B cell (primary cell): ENCODE measurements at regions not wholly inside any gene's neighbourhood (a gene's known extent, or its start where the extent isn't known, plus 50 kb on each side); places are given as distances from the start of the nearest gene placed in this dataset.

Experiments used
- ATAC-seq: fragments of 200-7000 bp; cut with Tn5 transposase; one replicate; pipeline ENCODE4 v1.10.0; 2021; ENCODE audit warnings: low read depth, mild to moderate bottlenecking, moderate number of reproducible peaks, moderate library complexity
- CTCF ChIA-PET: fragments of 350-600 bp; sonication (Branson Sonifier 250); formaldehyde crosslinking; loops from one replicate; lab custom pipeline; 2021; ENCODE audit warnings: antibody characterized with exemption, inconsistent platforms; lab: Charles Lee
- POLR2A ChIA-PET: fragments of 350-600 bp; sonication (Branson Sonifier 250); formaldehyde crosslinking; loops from one replicate; lab custom pipeline; 2021; ENCODE audit warnings: antibody characterized with exemption; lab: Charles Lee
- DNase-seq: peaks from one replicate; pipeline ENCODE4 v3.0.0; 2013
- H2AFZ ChIP-seq: 2 replicates; pipeline ENCODE4 v1.6.1; 2012; ENCODE audit warnings: mild to moderate bottlenecking, low read depth, low read length; ENCODE audit not compliant: insufficient read depth, poor library complexity, severe bottlenecking
- H3K27ac ChIP-seq, 2 donors: 1 replicate in 1 of 2; 2 replicates in 1 of 2; pipeline ENCODE4 v1.5.1; 2012 to 2013; ENCODE audit warnings: low read length in 2 of 2, mild to moderate bottlenecking in 2 of 2, moderate library complexity in 1 of 2
- H3K27me3 ChIP-seq, 4 experiments: fragments of 200-600 bp in 1 of 4; sonication (generic) in 1 of 4; replicated peaks in 1 of 4; 1 replicate in 2 of 4; 2 replicates in 2 of 4; pipeline versions ENCODE4 v1.6.1 to v1.7.0; 2013 to 2016; ENCODE audit warnings: low read length in 3 of 4, mild to moderate bottlenecking in 2 of 4, mixed read lengths in 1 of 4, moderate library complexity in 1 of 4; ENCODE audit not compliant: insufficient read depth in 4 of 4, control insufficient read depth in 3 of 4; ENCODE audit errors: control extremely low read depth in 1 of 4
- H3K36me3 ChIP-seq, 2 experiments: replicated peaks in 1 of 2; 1 replicate in 1 of 2; 2 replicates in 1 of 2; pipeline versions ENCODE4 v1.6.1 to v1.7.1; 2013; ENCODE audit warnings: low read length in 1 of 2; ENCODE audit not compliant: insufficient read depth in 2 of 2, control insufficient read depth in 1 of 2; ENCODE audit errors: control extremely low read depth in 1 of 2, extremely low read depth in 1 of 2
- H3K4me1 ChIP-seq, 2 donors: fragments of 200-600 bp in 1 of 2; sonication (generic) in 1 of 2; 1 replicate in 1 of 2; 2 replicates in 1 of 2; pipeline versions ENCODE4 v1.5.1 to v1.6.1; 2013 to 2017; ENCODE audit warnings: low read length in 2 of 2; ENCODE audit not compliant: control insufficient read depth in 2 of 2, insufficient read depth in 2 of 2
- H3K4me2 ChIP-seq: replicated peaks from 2 replicates; pipeline ENCODE3; 2012; ENCODE audit warnings: mild to moderate bottlenecking, low read depth, low read length; ENCODE audit not compliant: poor library complexity, severe bottlenecking
- H3K4me3 ChIP-seq, 5 experiments: fragments of 200-600 bp in 1 of 5; sonication (generic) in 1 of 5; 1 replicate in 3 of 5; 2 replicates in 2 of 5; pipeline versions ENCODE4 v1.5.1 to v1.7.0; 2011 to 2016; ENCODE audit warnings: low read length in 4 of 5, mild to moderate bottlenecking in 4 of 5, low read depth in 2 of 5, control low read depth in 1 of 5, moderate library complexity in 1 of 5; ENCODE audit not compliant: insufficient read depth in 1 of 5; ENCODE audit errors: control extremely low read depth in 1 of 5, extremely low read depth in 1 of 5
- H3K79me2 ChIP-seq: fragments of 200-600 bp; sonication (generic); one replicate; pipeline ENCODE4 v1.6.0; 2016; ENCODE audit warnings: low read length; ENCODE audit not compliant: control insufficient read depth, insufficient read depth
- H3K9ac ChIP-seq: fragments of 200-600 bp; sonication (generic); 2 replicates; pipeline ENCODE4 v1.6.1; 2017; ENCODE audit warnings: mild to moderate bottlenecking, low read length, moderate library complexity
- H3K9me3 ChIP-seq, 3 donors: one replicate each; pipeline versions ENCODE4 v1.6.1 to v1.7.1; 2013; ENCODE audit warnings: low read length in 2 of 3; ENCODE audit not compliant: control insufficient read depth in 2 of 3, insufficient read depth in 1 of 3; ENCODE audit errors: control extremely low read depth in 1 of 3
- H4K20me1 ChIP-seq: 2 replicates; pipeline ENCODE4 v1.6.0; 2012; ENCODE audit warnings: mild to moderate bottlenecking, low read length; ENCODE audit not compliant: insufficient read depth, control insufficient read depth, poor library complexity, severe bottlenecking
- H3K27ac Mint-ChIP-seq: one replicate; pipeline ENCODE4 v1.8.0; 2021; ENCODE audit warnings: mixed read lengths
- H3K27me3 Mint-ChIP-seq: one replicate; pipeline ENCODE4 v1.8.0; 2021; ENCODE audit warnings: mixed read lengths
- H3K4me1 Mint-ChIP-seq: one replicate; pipeline ENCODE4 v1.8.0; 2021; ENCODE audit warnings: mixed read lengths
- H3K4me3 Mint-ChIP-seq: one replicate; pipeline ENCODE4 v1.8.0; 2021; ENCODE audit warnings: mixed read lengths
- H3K9me3 Mint-ChIP-seq: one replicate; pipeline ENCODE4 v1.8.0; 2022; ENCODE audit warnings: mixed read lengths; ENCODE audit not compliant: insufficient read depth
- CTCF ChIP-seq: fragments of 200-600 bp; IDR thresholded peaks from one replicate; pipeline ENCODE4 v1.8.0; 2022; ENCODE audit warnings: antibody characterized with exemption, mild to moderate bottlenecking
- EZH2 ChIP-seq: IDR thresholded peaks from 2 replicates; pipeline ENCODE4 v1.6.1; 2012; ENCODE audit warnings: borderline replicate concordance, low read depth, mild to moderate bottlenecking, moderate library complexity, low read length; ENCODE audit not compliant: insufficient read depth, poor library complexity, severe bottlenecking
- WGBS: methylation state at CpG from one replicate; pipeline ENCODE4 v1.1.5; 2013; ENCODE audit warnings: missing lambda C conversion rate; ENCODE audit not compliant: insufficient coverage; 5-methylcytosine and 5-hydroxymethylcytosine counted together
- intact Hi-C: fragments of 100-400 bp; cut with micrococcal nuclease; formaldehyde crosslinking; loops from one replicate; pipeline ENCODE4 v1.10.0; 2022

DNA sequence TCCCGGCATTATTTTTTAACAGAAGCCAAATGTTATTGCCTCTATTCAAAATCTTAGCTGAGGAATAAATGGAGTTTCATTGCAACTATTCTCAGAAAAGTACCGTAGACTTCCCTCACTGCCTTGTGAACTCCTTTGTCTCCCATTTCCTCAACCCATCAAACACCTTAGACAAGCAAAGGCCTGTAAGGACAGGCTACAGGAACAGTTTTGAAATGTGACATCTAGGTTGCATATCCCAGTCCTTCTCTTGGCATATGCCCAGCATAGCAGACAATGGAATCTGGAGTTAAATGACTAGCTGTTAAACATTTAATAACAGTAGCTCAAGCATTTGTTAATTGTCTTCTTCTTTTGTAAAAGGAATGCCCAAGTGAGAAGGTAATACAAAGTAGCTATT is 1371.7 kb downstream of the STIM2 start:
- Histone ChIP-seq H3K79me2 (no peaks in the 10 kb centered on the region), H3K27ac (no peak overlapping the region), H3K4me2 (no peak overlapping the region), H3K4me3 (no peak overlapping the region), H3K9ac (no peak overlapping the region), H2AFZ (no peak overlapping the region), H3K4me1 (no peaks in the 10 kb centered on the region), H3K36me3 (no peaks in the 10 kb centered on the region), H4K20me1 (no peaks in the 10 kb centered on the region), H3K27me3 (no peaks in the 10 kb centered on the region), H3K9me3 (no peaks in the 10 kb centered on the region)
- Mint-ChIP-seq H3K4me3 (no peak overlapping the region), H3K27ac (no peak overlapping the region), H3K9me3 (no peaks in the 10 kb centered on the region), H3K4me1 (no peaks in the 10 kb centered on the region), H3K27me3 (no peaks in the 10 kb centered on the region)
- DNase-seq = no peak
- no CpG with 5 or more reads among the region's 2 CpGs for WGBS
- POLR2A ChIA-PET = no interaction called here
- CTCF ChIA-PET = no interaction called here
- no peak for TF ChIP-seq EZH2
- TF ChIP-seq CTCF = no peak
- intact Hi-C loops = no loop called here
- ATAC-seq = no peak

- no peak overlapping the region for H3K4me3 ChIP-seq
- H2AFZ ChIP-seq = no peak overlapping the region
- no peaks in the 10 kb centered on the region for H3K27me3 ChIP-seq
- no peak overlapping the region for H3K27ac ChIP-seq
- Mint-ChIP-seq H3K4me1 (no peaks in the 10 kb centered on the region), H3K27me3 (no peaks in the 10 kb centered on the region), H3K4me3 (no peak overlapping the region), H3K27ac (no peak overlapping the region), H3K9me3 (no peaks in the 10 kb centered on the region)
- CTCF ChIA-PET = no interaction called here
- POLR2A ChIA-PET = no interaction called here
- no peak for ATAC-seq
- intact Hi-C loops = no loop called here
- H3K9me3 ChIP-seq = no peaks in the 10 kb centered on the region
- H3K4me1 ChIP-seq = no peaks in the 10 kb centered on the region
- H3K36me3 ChIP-seq = no peaks in the 10 kb centered on the region
- H3K4me2 ChIP-seq = no peak overlapping the region
- H4K20me1 ChIP-seq = no peaks in the 10 kb centered on the region
- H3K9ac ChIP-seq = no peak overlapping the region
- H3K79me2 ChIP-seq = no peaks in the 10 kb centered on the region
- TF ChIP-seq CTCF (no peak), EZH2 (no peak)
- no peak for DNase-seq
- WGBS = no CpG with 5 or more reads among the region's 1 CpG
Observed at GRCh38 chr4:28232951-28233350, 1372.3 kb downstream of the STIM2 start.
